Loucy (cell line): ENCODE measurements at regions not wholly inside any gene's neighbourhood (a gene's known extent, or its start where the extent isn't known, plus 50 kb on each side); places are given as distances from the start of the nearest gene placed in this dataset.

Experiments used
- H2AFZ ChIP-seq: fragments of 200-600 bp; sonication (generic); 2 replicates; pipeline ENCODE4 v1.6.0; 2016; ENCODE audit warnings: antibody characterized with exemption, mild to moderate bottlenecking, low read length, moderate library complexity
- H3F3A ChIP-seq: fragments of 200-600 bp; 2 replicates; pipeline ENCODE4 v1.6.0; 2016; ENCODE audit warnings: antibody characterized with exemption, low read depth, mild to moderate bottlenecking
- H3K27me3 ChIP-seq: fragments of 200-600 bp; sonication (generic); 2 replicates; pipeline ENCODE4 v1.6.1; 2014; ENCODE audit warnings: low read length, mild to moderate bottlenecking; ENCODE audit not compliant: insufficient read depth, poor library complexity, severe bottlenecking
- H3K36me3 ChIP-seq: fragments of 200-600 bp; sonication (generic); 2 replicates; pipeline ENCODE4 v1.6.1; 2016; ENCODE audit warnings: low read length; ENCODE audit not compliant: insufficient read depth
- H3K4me1 ChIP-seq: fragments of 200-600 bp; sonication (generic); 2 replicates; pipeline ENCODE4 v1.5.1; 2014; ENCODE audit warnings: low read length, mild to moderate bottlenecking; ENCODE audit not compliant: insufficient read depth, poor library complexity, severe bottlenecking
- H3K4me2 ChIP-seq: fragments of 200-600 bp; sonication (generic); 2 replicates; pipeline ENCODE4 v1.6.0; 2014; ENCODE audit warnings: antibody characterized with exemption, low read length, low read depth, mild to moderate bottlenecking; ENCODE audit not compliant: poor library complexity, severe bottlenecking
- H3K4me3 ChIP-seq: fragments of 200-600 bp; sonication (generic); 2 replicates; pipeline ENCODE4 v1.5.1; 2014; ENCODE audit warnings: low read length, mild to moderate bottlenecking, mixed read lengths; ENCODE audit not compliant: poor library complexity, severe bottlenecking
- H3K79me2 ChIP-seq: fragments of 200-600 bp; sonication (generic); 2 replicates; pipeline ENCODE4 v1.6.1; 2014; ENCODE audit warnings: low read length; ENCODE audit not compliant: insufficient read depth
- H3K9ac ChIP-seq: fragments of 200-600 bp; sonication (generic); 2 replicates; pipeline ENCODE4 v1.6.0; 2014; ENCODE audit warnings: mild to moderate bottlenecking, low read depth, low read length, moderate library complexity; ENCODE audit not compliant: poor library complexity, severe bottlenecking
- H3K9me2 ChIP-seq: fragments of 200-600 bp; sonication (generic); replicated peaks from 2 replicates; pipeline ENCODE4 v1.6.1; 2016; ENCODE audit warnings: low read depth, low read length, mixed read lengths
- H3K9me3 ChIP-seq: fragments of 200-600 bp; sonication (generic); 2 replicates; pipeline ENCODE4 v1.6.1; 2014; ENCODE audit warnings: mild to moderate bottlenecking, antibody characterized with exemption, low read length, low read depth; ENCODE audit not compliant: insufficient read depth
- H4K20me1 ChIP-seq: fragments of 200-600 bp; sonication (generic); 2 replicates; pipeline ENCODE4 v1.6.0; 2014; ENCODE audit warnings: antibody characterized with exemption, low read length, mild to moderate bottlenecking; ENCODE audit not compliant: insufficient read depth, poor library complexity, severe bottlenecking
- EZH2phosphoT487 ChIP-seq: fragments of 200-600 bp; IDR thresholded peaks from 2 replicates; pipeline ENCODE4 v1.6.1; 2018; ENCODE audit warnings: antibody characterized with exemption, mild to moderate bottlenecking, moderate library complexity, borderline replicate concordance
- TF ChIP-seq, protein P1 (sequence below): fragments of 200-600 bp; sonication (generic); conservative IDR thresholded peaks from 2 replicates; pipeline ENCODE4 v1.5.1; 2014; ENCODE audit warnings: mild to moderate bottlenecking, antibody characterized with exemption, low read length

DNA sequence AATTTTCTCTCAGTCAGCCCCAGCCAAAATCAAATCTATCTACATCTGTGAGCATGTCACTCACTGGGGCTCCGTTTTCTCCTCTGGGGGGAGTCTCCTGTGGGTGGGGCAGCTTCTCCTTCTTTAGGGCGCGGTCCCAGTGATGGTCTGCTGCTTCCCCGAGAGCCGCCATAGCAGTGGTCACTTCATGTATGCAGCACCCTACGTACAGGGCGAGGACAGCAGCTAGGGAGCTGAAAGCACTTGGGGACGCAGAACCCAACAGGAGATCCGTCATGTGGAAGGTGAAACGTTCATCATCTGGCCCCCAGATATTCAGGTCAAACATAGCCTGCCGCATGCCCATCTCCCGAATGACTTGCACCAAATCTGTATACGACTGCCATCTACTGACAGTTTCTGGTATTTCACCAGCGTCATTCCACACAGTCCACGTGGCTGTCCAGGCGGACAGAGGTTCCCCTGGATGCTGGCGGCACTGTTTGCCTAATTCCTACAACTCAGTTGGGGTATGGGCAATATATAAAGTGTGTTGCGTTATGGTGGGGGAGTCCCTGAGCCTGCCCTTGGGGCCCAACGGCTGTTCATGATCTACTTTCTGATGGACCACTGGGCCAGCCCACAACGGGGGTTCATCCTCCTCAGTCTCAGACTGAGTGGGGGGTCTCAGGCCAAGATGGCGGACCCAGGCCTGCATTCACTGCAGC, 795.0 kb downstream of the EFNA5 start:
- H3K9me2 ChIP-seq = no peaks in the 10 kb centered on the region
- H3K4me1 ChIP-seq = no peaks in the 10 kb centered on the region
- no peaks in the 10 kb centered on the region for H4K20me1 ChIP-seq
- H3K4me2 ChIP-seq = no peak overlapping the region
- H3F3A ChIP-seq = no peaks in the 10 kb centered on the region
- no peaks in the 10 kb centered on the region for H3K36me3 ChIP-seq
- no peak for TF ChIP-seq EZH2phosphoT487
- TF ChIP-seq, protein P1, sequence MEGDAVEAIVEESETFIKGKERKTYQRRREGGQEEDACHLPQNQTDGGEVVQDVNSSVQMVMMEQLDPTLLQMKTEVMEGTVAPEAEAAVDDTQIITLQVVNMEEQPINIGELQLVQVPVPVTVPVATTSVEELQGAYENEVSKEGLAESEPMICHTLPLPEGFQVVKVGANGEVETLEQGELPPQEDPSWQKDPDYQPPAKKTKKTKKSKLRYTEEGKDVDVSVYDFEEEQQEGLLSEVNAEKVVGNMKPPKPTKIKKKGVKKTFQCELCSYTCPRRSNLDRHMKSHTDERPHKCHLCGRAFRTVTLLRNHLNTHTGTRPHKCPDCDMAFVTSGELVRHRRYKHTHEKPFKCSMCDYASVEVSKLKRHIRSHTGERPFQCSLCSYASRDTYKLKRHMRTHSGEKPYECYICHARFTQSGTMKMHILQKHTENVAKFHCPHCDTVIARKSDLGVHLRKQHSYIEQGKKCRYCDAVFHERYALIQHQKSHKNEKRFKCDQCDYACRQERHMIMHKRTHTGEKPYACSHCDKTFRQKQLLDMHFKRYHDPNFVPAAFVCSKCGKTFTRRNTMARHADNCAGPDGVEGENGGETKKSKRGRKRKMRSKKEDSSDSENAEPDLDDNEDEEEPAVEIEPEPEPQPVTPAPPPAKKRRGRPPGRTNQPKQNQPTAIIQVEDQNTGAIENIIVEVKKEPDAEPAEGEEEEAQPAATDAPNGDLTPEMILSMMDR = peak; percentile 60
- no peaks in the 10 kb centered on the region for H3K79me2 ChIP-seq
- H2AFZ ChIP-seq = no peak overlapping the region
- H3K9ac ChIP-seq = no peak overlapping the region
- no peaks in the 10 kb centered on the region; the same call in 1 of the 2 replicates for H3K9me3 ChIP-seq
- no peaks in the 10 kb centered on the region for H3K27me3 ChIP-seq
- no peak overlapping the region for H3K4me3 ChIP-seq

DNA sequence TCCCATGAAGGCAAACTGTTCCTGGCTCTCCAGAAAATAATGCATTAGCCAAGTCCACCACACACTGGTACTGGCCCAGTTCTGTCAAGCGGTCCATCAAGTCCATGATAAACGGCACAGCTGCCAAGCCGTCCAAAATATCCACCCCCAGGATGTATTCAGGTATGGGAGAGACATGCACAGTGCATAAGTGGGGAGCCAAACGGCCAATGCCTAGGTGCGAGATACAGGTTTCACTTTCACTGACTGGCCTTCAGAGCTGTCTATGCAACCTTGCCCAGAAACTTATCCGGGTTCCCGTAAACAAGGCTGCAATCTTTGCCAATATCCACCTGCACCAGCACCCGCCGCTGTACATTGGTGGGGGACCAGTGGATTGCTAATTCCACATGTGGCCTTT, 795.8 kb downstream of the EFNA5 start:
- no peak for TF ChIP-seq EZH2phosphoT487
- TF ChIP-seq, protein P1 = no peak
- Histone ChIP-seq H3K79me2 (no peaks in the 10 kb centered on the region), H3F3A (no peaks in the 10 kb centered on the region), H4K20me1 (no peaks in the 10 kb centered on the region), H3K9me2 (no peaks in the 10 kb centered on the region), H3K36me3 (no peaks in the 10 kb centered on the region), H3K9ac (no peak overlapping the region), H3K27me3 (no peaks in the 10 kb centered on the region), H3K4me2 (no peak overlapping the region), H3K9me3 (no peaks in the 10 kb centered on the region; the same call in 1 of the 2 replicates), H3K4me3 (no peak overlapping the region), H3K4me1 (no peaks in the 10 kb centered on the region), H2AFZ (no peak overlapping the region)

DNA sequence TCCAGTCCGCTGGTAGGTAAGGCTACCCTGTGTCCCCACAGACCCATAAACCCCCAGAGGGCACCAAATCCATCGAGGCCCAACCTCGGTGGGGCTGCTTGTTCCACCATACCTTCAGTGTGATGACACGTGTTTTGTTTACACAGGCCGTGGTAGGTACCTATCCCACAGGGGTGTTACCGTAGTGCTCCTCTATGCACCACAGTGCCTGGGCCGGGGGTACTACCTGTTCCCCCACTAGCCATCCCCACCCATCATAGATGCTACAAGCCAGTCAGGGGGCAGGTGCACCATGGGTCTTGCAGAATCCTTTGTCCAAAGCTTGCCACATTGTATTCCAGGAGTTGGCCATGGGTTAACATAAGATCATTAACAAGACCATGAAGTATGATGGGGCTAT, 796.2 kb downstream of the EFNA5 start:
- Histone ChIP-seq H2AFZ (no peak overlapping the region), H3K4me2 (no peak overlapping the region), H3K36me3 (no peaks in the 10 kb centered on the region), H3K4me1 (no peaks in the 10 kb centered on the region), H3K9me2 (no peaks in the 10 kb centered on the region), H3K79me2 (no peaks in the 10 kb centered on the region), H3K9me3 (no peaks in the 10 kb centered on the region; the same call in 1 of the 2 replicates), H3K9ac (no peak overlapping the region), H4K20me1 (no peaks in the 10 kb centered on the region), H3K4me3 (no peak overlapping the region), H3K27me3 (no peaks in the 10 kb centered on the region), H3F3A (no peaks in the 10 kb centered on the region)
- no peak for TF ChIP-seq EZH2phosphoT487
- TF ChIP-seq, protein P1 = no peak
